ENCODE measurements at regions not wholly inside any gene's neighbourhood (a gene's known extent, or its start where the extent isn't known, plus 50 kb on each side); places are given as distances from the start of the nearest gene placed in this dataset.
"Not testable (repeated sequence)": the region's sequence is repeated elsewhere in the genome, so short reads cannot be mapped to it uniquely, and the experiment has no call there.

GRCh38 chr4:83981156-83981555 lies 445.2 kb downstream of the GPAT3 start:
- DNase-seq: no peak

GRCh38 chr4:83979773-83980172 lies 443.9 kb downstream of the GPAT3 start:
- no peak for DNase-seq

GRCh38 chr4:83974111-83974780 lies 438.3 kb downstream of the GPAT3 start:
- DNase-seq: no peak

- DNase-seq: no peak
These were observed 429.2 kb downstream of the GPAT3 start for GRCh38 chr4:83964996-83965541.

- no peak for DNase-seq
These were observed 426.6 kb downstream of the GPAT3 start for GRCh38 chr4:83962492-83962891.

GRCh38 chr4:83961575-83961974 lies 425.7 kb downstream of the GPAT3 start:
- DNase-seq: no peak

GRCh38 chr4:83959160-83959559 lies 423.3 kb downstream of the GPAT3 start:
- no peak for DNase-seq

GRCh38 chr4:83947830-83948193 lies 411.9 kb downstream of the GPAT3 start:
- DNase-seq: no peak

- no peak for DNase-seq
These were observed 411.4 kb downstream of the GPAT3 start for GRCh38 chr4:83947125-83947829.

GRCh38 chr4:83943691-83944090 lies 407.8 kb downstream of the GPAT3 start:
- not testable (repeated sequence) for DNase-seq

GRCh38 chr4:83932750-83933391 lies 397.0 kb downstream of the GPAT3 start:
- no peak for DNase-seq

- DNase-seq: no peak
These were observed 395.9 kb downstream of the GPAT3 start for GRCh38 chr4:83931659-83932438.

GRCh38 chr4:83929550-83929949 lies 393.6 kb downstream of the GPAT3 start:
- peak; percentile 11 for DNase-seq

GRCh38 chr4:83926950-83927349 lies 391.0 kb downstream of the GPAT3 start:
- no peak for DNase-seq

- DNase-seq: no peak
These were observed 387.4 kb downstream of the GPAT3 start for GRCh38 chr4:83923341-83923740.

- no peak for DNase-seq
These were observed 386.5 kb downstream of the GPAT3 start for GRCh38 chr4:83922402-83922801.

GRCh38 chr4:83921124-83921523 lies 385.2 kb downstream of the GPAT3 start:
- no peak for DNase-seq

GRCh38 chr4:83920375-83920774 lies 384.5 kb downstream of the GPAT3 start:
- no peak for DNase-seq

- no peak for DNase-seq
These were observed 381.7 kb downstream of the GPAT3 start for GRCh38 chr4:83917572-83917971.

GRCh38 chr4:83910693-83911092 lies 374.8 kb downstream of the GPAT3 start:
- no peak for DNase-seq

- DNase-seq: no peak
These were observed 370.7 kb downstream of the GPAT3 start for GRCh38 chr4:83906561-83906960.

GRCh38 chr4:83905952-83906351 lies 370.0 kb downstream of the GPAT3 start:
- DNase-seq: peak; percentile 2

- DNase-seq: not testable (repeated sequence)
These were observed 367.8 kb downstream of the GPAT3 start for GRCh38 chr4:83903740-83904139.

Data from NCI-H510A treated with DMSO at 0.1 percent for 48 hours (cell line).